Adrenal gland (tissue), 5 donors: ENCODE measurements at regions not wholly inside any gene's neighbourhood (a gene's known extent, or its start where the extent isn't known, plus 50 kb on each side); places are given as distances from the start of the nearest gene placed in this dataset.

Source experiments
- POLR2A ChIP-seq, 2 donors: fragments of 450-650 bp; IDR thresholded peaks; one replicate each; pipeline ENCODE4 v1.6.1; 2017; ENCODE audit warnings: antibody characterized with exemption in 2 of 2, mild to moderate bottlenecking in 2 of 2, moderate library complexity in 1 of 2
- TF ChIP-seq, protein P1 (sequence below), 6 experiments: fragments of 450-650 bp in 4 of 6; fragments of 200-600 bp in 2 of 6; sonication (generic) in 1 of 6; IDR thresholded peaks; 1 replicate in 5 of 6; 2 replicates in 1 of 6; pipeline versions ENCODE4 v1.5.1 to v1.8.0; 2016 to 2021; ENCODE audit warnings: antibody characterized with exemption in 6 of 6, mild to moderate bottlenecking in 2 of 6, moderate library complexity in 1 of 6
- donor health status: DM: no; HTN: no; CAD: no.

DNA sequence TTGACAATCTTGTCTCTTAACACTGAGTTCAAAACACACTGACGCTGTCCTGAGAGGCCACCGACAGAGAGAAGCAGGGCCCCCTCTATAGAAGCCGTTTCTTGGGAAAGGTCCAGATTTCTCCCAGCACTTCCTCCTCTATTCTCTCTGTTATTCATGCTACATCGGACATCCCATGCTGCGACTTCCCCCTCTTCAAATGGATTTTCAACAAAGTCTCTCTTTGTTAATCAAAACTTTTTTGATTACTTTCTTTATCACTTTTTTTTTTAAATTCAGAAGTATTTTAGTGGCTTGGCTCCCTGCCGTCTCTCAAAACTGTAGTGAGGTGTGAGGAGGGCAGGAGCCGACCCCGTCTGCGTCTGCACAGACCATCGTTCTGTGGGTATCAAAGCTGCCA lies 298.9 kb upstream of the PITRM1 start:
- TF ChIP-seq, protein P1, sequence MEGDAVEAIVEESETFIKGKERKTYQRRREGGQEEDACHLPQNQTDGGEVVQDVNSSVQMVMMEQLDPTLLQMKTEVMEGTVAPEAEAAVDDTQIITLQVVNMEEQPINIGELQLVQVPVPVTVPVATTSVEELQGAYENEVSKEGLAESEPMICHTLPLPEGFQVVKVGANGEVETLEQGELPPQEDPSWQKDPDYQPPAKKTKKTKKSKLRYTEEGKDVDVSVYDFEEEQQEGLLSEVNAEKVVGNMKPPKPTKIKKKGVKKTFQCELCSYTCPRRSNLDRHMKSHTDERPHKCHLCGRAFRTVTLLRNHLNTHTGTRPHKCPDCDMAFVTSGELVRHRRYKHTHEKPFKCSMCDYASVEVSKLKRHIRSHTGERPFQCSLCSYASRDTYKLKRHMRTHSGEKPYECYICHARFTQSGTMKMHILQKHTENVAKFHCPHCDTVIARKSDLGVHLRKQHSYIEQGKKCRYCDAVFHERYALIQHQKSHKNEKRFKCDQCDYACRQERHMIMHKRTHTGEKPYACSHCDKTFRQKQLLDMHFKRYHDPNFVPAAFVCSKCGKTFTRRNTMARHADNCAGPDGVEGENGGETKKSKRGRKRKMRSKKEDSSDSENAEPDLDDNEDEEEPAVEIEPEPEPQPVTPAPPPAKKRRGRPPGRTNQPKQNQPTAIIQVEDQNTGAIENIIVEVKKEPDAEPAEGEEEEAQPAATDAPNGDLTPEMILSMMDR (IDR thresholded peaks at IDR 0.05) = no peak
- no peak for TF ChIP-seq POLR2A (IDR thresholded peaks at IDR 0.05)
